Peyer's patch (tissue), 4 donors: ENCODE measurements at regions not wholly inside any gene's neighbourhood (a gene's known extent, or its start where the extent isn't known, plus 50 kb on each side); places are given as distances from the start of the nearest gene placed in this dataset.
A peak's percentile ranks its signal among the peaks of the same experiment; 100 is the strongest.

Experiments
- DNase-seq, 3 donors: peaks; one replicate each; pipeline ENCODE4 v3.0.0-alpha.2; 2017 to 2019
- H3K27ac ChIP-seq, 4 donors: fragments of 200-600 bp; sonication (generic); one replicate each; pipeline ENCODE4 v1.5.1; 2016 to 2019
- H3K27me3 ChIP-seq, 2 donors: fragments of 200-600 bp; sonication (generic); one replicate each; pipeline ENCODE4 v1.5.1; 2019
- H3K36me3 ChIP-seq, 3 donors: fragments of 200-600 bp; sonication (generic); one replicate each; pipeline ENCODE4 v1.5.1; 2016 to 2019
- H3K4me1 ChIP-seq, 4 donors: fragments of 200-600 bp; sonication (generic); one replicate each; pipeline ENCODE4 v1.5.1; 2016 to 2019
- H3K4me3 ChIP-seq, 4 donors: fragments of 200-600 bp; sonication (generic); 1 replicate in 3 of 4; 2 replicates in 1 of 4; pipeline ENCODE4 v1.5.1; 2016 to 2019; ENCODE audit warnings: mild to moderate bottlenecking in 1 of 4
- H3K9me3 ChIP-seq, 4 donors: fragments of 200-600 bp; sonication (generic); one replicate each; pipeline ENCODE4 v1.5.1; 2016 to 2019; ENCODE audit warnings: mild to moderate bottlenecking in 1 of 4
- POLR2A ChIP-seq, 2 donors: fragments of 450-650 bp; IDR thresholded peaks; one replicate each; pipeline ENCODE4 v1.5.1; 2017; ENCODE audit warnings: antibody characterized with exemption in 2 of 2, mild to moderate bottlenecking in 2 of 2, moderate library complexity in 2 of 2
- TF ChIP-seq, protein P1 (sequence below), 6 experiments: fragments of 450-650 bp in 4 of 6; fragments of 200-600 bp in 2 of 6; sonication (generic) in 1 of 6; IDR thresholded peaks; one replicate each; pipeline ENCODE4 v1.5.1; 2017 to 2019; ENCODE audit warnings: antibody characterized with exemption in 6 of 6, mild to moderate bottlenecking in 3 of 6, moderate library complexity in 1 of 6

DNA sequence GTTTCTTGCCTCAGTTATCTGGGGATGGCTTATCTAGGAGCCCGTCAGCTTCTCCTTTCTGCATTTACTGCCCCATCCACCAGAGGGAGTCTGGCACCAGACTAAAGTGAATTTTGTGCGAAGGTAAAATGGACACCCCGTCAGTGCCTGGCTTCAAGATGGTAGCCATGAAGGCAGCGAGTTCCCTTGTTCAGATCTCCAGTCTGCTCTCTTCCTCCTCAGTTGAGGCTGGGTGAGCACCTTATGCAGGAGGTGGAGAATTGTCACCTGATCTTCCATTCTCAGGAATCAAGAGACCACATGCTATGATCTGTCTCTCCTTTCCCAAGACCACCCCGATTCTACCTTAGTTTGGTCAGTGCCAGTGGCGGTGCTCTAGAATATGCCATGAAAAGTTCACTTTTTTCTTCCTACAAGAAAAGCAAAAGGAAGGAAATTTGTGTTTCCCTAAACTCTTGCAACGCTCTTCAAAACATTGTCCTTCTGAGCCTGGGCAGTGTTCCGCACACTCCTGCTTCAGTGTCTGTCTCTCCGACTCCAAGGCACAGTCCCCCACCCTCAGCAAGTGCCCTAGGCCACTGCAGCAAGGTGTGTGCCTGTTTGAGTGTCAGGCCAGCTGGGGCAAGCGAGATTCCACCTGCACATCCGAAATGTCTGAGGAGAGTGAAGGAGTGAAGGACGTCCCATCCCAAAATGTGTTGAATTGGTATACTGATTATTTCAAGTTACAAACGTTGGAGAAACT is 168.6 kb downstream of the SS18 start:
- peak in 2 of 3 donors; percentile 23 to 55 for DNase-seq
- no peaks in the 10 kb centered on the region for H3K36me3 ChIP-seq

DNA sequence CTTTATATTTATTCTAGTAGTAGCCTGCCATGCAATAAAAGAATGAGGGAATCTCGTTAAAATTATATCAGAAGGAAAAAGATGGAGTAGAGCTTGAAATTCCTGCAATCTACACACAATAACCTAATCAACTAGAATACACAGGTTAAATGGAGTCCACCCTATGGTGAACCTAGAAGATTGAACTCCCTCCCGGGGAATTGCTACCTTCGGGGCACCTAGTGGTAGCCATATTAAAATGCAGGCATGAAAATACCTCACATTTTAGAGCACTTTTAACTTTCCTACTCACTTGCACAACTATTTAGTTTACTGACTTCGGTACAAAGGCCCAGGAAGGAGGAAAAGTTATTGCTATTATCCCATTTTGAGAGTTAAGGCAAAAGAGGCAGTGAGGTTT is 174.5 kb downstream of the SS18 start:
- Histone ChIP-seq H3K36me3 (no peaks in the 10 kb centered on the region), H3K4me1 (no peaks in the 10 kb centered on the region), H3K27ac (no peak overlapping the region), H3K4me3 (no peak overlapping the region), H3K9me3 (no peaks in the 10 kb centered on the region), H3K27me3 (no peaks in the 10 kb centered on the region)
- no peak for TF ChIP-seq POLR2A (IDR thresholded peaks at IDR 0.05)
- TF ChIP-seq, protein P1, sequence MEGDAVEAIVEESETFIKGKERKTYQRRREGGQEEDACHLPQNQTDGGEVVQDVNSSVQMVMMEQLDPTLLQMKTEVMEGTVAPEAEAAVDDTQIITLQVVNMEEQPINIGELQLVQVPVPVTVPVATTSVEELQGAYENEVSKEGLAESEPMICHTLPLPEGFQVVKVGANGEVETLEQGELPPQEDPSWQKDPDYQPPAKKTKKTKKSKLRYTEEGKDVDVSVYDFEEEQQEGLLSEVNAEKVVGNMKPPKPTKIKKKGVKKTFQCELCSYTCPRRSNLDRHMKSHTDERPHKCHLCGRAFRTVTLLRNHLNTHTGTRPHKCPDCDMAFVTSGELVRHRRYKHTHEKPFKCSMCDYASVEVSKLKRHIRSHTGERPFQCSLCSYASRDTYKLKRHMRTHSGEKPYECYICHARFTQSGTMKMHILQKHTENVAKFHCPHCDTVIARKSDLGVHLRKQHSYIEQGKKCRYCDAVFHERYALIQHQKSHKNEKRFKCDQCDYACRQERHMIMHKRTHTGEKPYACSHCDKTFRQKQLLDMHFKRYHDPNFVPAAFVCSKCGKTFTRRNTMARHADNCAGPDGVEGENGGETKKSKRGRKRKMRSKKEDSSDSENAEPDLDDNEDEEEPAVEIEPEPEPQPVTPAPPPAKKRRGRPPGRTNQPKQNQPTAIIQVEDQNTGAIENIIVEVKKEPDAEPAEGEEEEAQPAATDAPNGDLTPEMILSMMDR (IDR thresholded peaks at IDR 0.05), result no peak
- no peak for DNase-seq

More for the DNA sequence above, 168.6 kb downstream of the SS18 start:
- TF ChIP-seq POLR2A (IDR thresholded peaks at IDR 0.05), result no peak
- TF ChIP-seq, protein P1 (IDR thresholded peaks at IDR 0.05), result peak; percentile 14 to 52 (median 36)
- H3K9me3 ChIP-seq, result no peaks in the 10 kb centered on the region
- H3K4me1 ChIP-seq, result no peaks in the 10 kb centered on the region
- H3K27me3 ChIP-seq, result no peaks in the 10 kb centered on the region
- H3K27ac ChIP-seq, result no peak overlapping the region
- H3K4me3 ChIP-seq, result no peak overlapping the region

GRCh38 chr18:25898965-25899364 is 191.4 kb downstream of the SS18 start:
- no peak overlapping the region for H3K4me3 ChIP-seq
- H3K4me1 ChIP-seq, result no peaks in the 10 kb centered on the region
- no peaks in the 10 kb centered on the region for H3K27me3 ChIP-seq
- TF ChIP-seq POLR2A (IDR thresholded peaks at IDR 0.05), result no peak
- TF ChIP-seq, protein P1 (IDR thresholded peaks at IDR 0.05), result no peak
- H3K27ac ChIP-seq, result no peak overlapping the region
- no peaks in the 10 kb centered on the region for H3K9me3 ChIP-seq
- DNase-seq, result no peak
- H3K36me3 ChIP-seq, result no peaks in the 10 kb centered on the region

GRCh38 chr18:25896956-25897355 is 193.5 kb downstream of the SS18 start:
- Histone ChIP-seq H3K4me1 (no peaks in the 10 kb centered on the region), H3K27ac (no peak overlapping the region), H3K4me3 (no peak overlapping the region), H3K9me3 (no peaks in the 10 kb centered on the region), H3K36me3 (no peaks in the 10 kb centered on the region), H3K27me3 (no peaks in the 10 kb centered on the region)
- no peak for DNase-seq
- TF ChIP-seq, protein P1 (IDR thresholded peaks at IDR 0.05), result no peak
- TF ChIP-seq POLR2A (IDR thresholded peaks at IDR 0.05), result no peak

- Histone ChIP-seq H3K27ac (no peak overlapping the region), H3K4me1 (no peaks in the 10 kb centered on the region), H3K4me3 (no peak overlapping the region), H3K36me3 (no peaks in the 10 kb centered on the region), H3K27me3 (no peaks in the 10 kb centered on the region), H3K9me3 (no peaks in the 10 kb centered on the region)
- no peak for DNase-seq
- no peak for TF ChIP-seq POLR2A (IDR thresholded peaks at IDR 0.05)
- TF ChIP-seq, protein P1 (IDR thresholded peaks at IDR 0.05), result peak; percentile 36 to 72 (median 55)
Measured at GRCh38 chr18:25896178-25896780, 194.1 kb downstream of the SS18 start.
